ENCODE measurements at regions not wholly inside any gene's neighbourhood (a gene's known extent, or its start where the extent isn't known, plus 50 kb on each side); places are given as distances from the start of the nearest gene placed in this dataset.

- TF ChIP-seq CTCF (IDR thresholded peaks at IDR 0.05) = no peak
- no peak for TF ChIP-seq EP300 (IDR thresholded peaks at IDR 0.05)
- TF ChIP-seq POLR2AphosphoS5 (IDR thresholded peaks at IDR 0.05) = no peak
- TF ChIP-seq POLR2A (IDR thresholded peaks at IDR 0.05) = no peak
Observed at GRCh38 chr6:8245726-8246125, 143.4 kb upstream of the EEF1E1 start.
